K562 (cell line): ENCODE measurements at regions not wholly inside any gene's neighbourhood (a gene's known extent, or its start where the extent isn't known, plus 50 kb on each side); places are given as distances from the start of the nearest gene placed in this dataset.
A peak's percentile ranks its signal among the peaks of the same experiment; 100 is the strongest.

Experiments
- BRF2 ChIP-seq: IDR thresholded peaks from 3 replicates; pipeline ENCODE4 v1.6.1; 2011; ENCODE audit warnings: borderline replicate concordance, mild to moderate bottlenecking; ENCODE audit not compliant: insufficient read length, insufficient read depth
- CBX5 ChIP-seq: IDR thresholded peaks from 2 replicates; pipeline ENCODE4 v1.6.1; 2014; ENCODE audit warnings: low read depth, borderline replicate concordance
- CC2D1A ChIP-seq: fragments of 450-650 bp; IDR thresholded peaks from 2 replicates; pipeline ENCODE4 v1.6.1; 2017; ENCODE audit warnings: mild to moderate bottlenecking
- CEBPG ChIP-seq, 3 experiments: fragments of 200-800 bp in 1 of 3; sonication (Bioruptor generic) in 1 of 3; sonication (generic) in 1 of 3; formaldehyde crosslinking in 1 of 3; IDR thresholded peaks in 2 of 3; conservative IDR thresholded peaks in 1 of 3; 2 replicates each; pipeline versions ENCODE4 v1.6.1 to v1.8.0; 2016 to 2022; ENCODE audit warnings: missing compliant biosample characterization in 2 of 3, missing genetic modification characterization in 2 of 3, mild to moderate bottlenecking in 1 of 3, missing genetic modification reagents in 1 of 3
- CREB3 ChIP-seq: fragments of 450-650 bp; conservative IDR thresholded peaks from 2 replicates; pipeline ENCODE4 v1.6.1; 2016; ENCODE audit warnings: missing genetic modification characterization, low read depth, mild to moderate bottlenecking, missing compliant biosample characterization, moderate library complexity
- GABPB1 ChIP-seq: sonication (generic); formaldehyde crosslinking; IDR thresholded peaks from 2 replicates; pipeline ENCODE4 v1.8.0; 2022; ENCODE audit warnings: mild to moderate bottlenecking, missing genetic modification reagents
- ID3 ChIP-seq, 2 experiments: fragments of 250-450 bp in 1 of 2; fragments of 450-650 bp in 1 of 2; sonication (Bioruptor Pico) in 1 of 2; IDR thresholded peaks; 2 replicates each; pipeline versions ENCODE4 v1.6.1 to v1.8.0; 2016 to 2021; ENCODE audit warnings: mild to moderate bottlenecking in 2 of 2, moderate library complexity in 2 of 2, missing compliant biosample characterization in 1 of 2, missing genetic modification characterization in 1 of 2
- LCOR ChIP-seq: sonication (generic); formaldehyde crosslinking; IDR thresholded peaks from 2 replicates; pipeline ENCODE4 v1.8.0; 2022; ENCODE audit warnings: mild to moderate bottlenecking, missing genetic modification reagents
- MAFG ChIP-seq: fragments of 450-650 bp; conservative IDR thresholded peaks from 2 replicates; pipeline ENCODE4 v1.6.1; 2016; ENCODE audit warnings: missing genetic modification characterization, missing compliant biosample characterization
- MAZ ChIP-seq, 2 experiments: fragments of 450-650 bp in 1 of 2; sonication (generic) in 1 of 2; formaldehyde crosslinking; IDR thresholded peaks in 1 of 2; conservative IDR thresholded peaks in 1 of 2; 2 replicates each; pipeline versions ENCODE4 v1.4.0 to v1.5.0; 2020; ENCODE audit warnings: mild to moderate bottlenecking in 1 of 2, missing genetic modification reagents in 1 of 2
- NR2C2 ChIP-seq, 2 experiments: fragments of 200-800 bp in 1 of 2; sonication (Bioruptor generic) in 1 of 2; sonication (generic) in 1 of 2; formaldehyde crosslinking in 1 of 2; IDR thresholded peaks; 2 replicates each; pipeline versions ENCODE4 v1.6.1 to v1.8.0; 2016 to 2022; ENCODE audit warnings: mild to moderate bottlenecking in 1 of 2, missing compliant biosample characterization in 1 of 2, missing genetic modification characterization in 1 of 2, missing genetic modification reagents in 1 of 2
- NR3C1 ChIP-seq: sonication (generic); formaldehyde crosslinking; IDR thresholded peaks from 2 replicates; pipeline ENCODE4 v1.8.1; 2022; ENCODE audit warnings: missing genetic modification reagents
- PBX2 ChIP-seq, 2 experiments: IDR thresholded peaks in 1 of 2; conservative IDR thresholded peaks in 1 of 2; 2 replicates each; pipeline ENCODE4 v1.6.1; 2016; ENCODE audit warnings: low read depth in 2 of 2, mild to moderate bottlenecking in 1 of 2, missing compliant biosample characterization in 1 of 2, missing genetic modification characterization in 1 of 2, moderate library complexity in 1 of 2
- RBM22 ChIP-seq: fragments of 200-400 bp; formaldehyde crosslinking; IDR thresholded peaks from 2 replicates; pipeline ENCODE4 v1.6.1; 2018; ENCODE audit warnings: low read length, low read depth; ENCODE audit not compliant: poor library complexity, severe bottlenecking
- TAL1 ChIP-seq: fragments of 450-650 bp; IDR thresholded peaks from 2 replicates; pipeline ENCODE4 v1.6.1; 2016; ENCODE audit warnings: mild to moderate bottlenecking
- YBX1 ChIP-seq: fragments of 450-650 bp; IDR thresholded peaks from 2 replicates; pipeline ENCODE4 v1.7.1; 2016; ENCODE audit warnings: mild to moderate bottlenecking
- ZBTB26 ChIP-seq: fragments of 450-650 bp; formaldehyde crosslinking; IDR thresholded peaks from 2 replicates; pipeline ENCODE4 v1.4.0; 2022; ENCODE audit warnings: missing genetic modification characterization
- ZEB2 ChIP-seq: fragments of 450-650 bp; IDR thresholded peaks from 2 replicates; pipeline ENCODE4 v1.6.1; 2016
- ZNF146 ChIP-seq: IDR thresholded peaks from one replicate; pipeline ENCODE4 v1.6.1; 2018; ENCODE audit warnings: missing compliant biosample characterization; ENCODE audit not compliant: unreplicated experiment
- ZNF347 ChIP-seq: fragments of 450-650 bp; formaldehyde crosslinking; IDR thresholded peaks from 2 replicates; pipeline ENCODE4 v1.4.0; 2020; ENCODE audit warnings: low read depth, mild to moderate bottlenecking, moderate library complexity
- ZNF778 ChIP-seq: fragments of 450-650 bp; formaldehyde crosslinking; IDR thresholded peaks from 2 replicates; pipeline ENCODE4 v1.4.0; 2020; ENCODE audit warnings: mild to moderate bottlenecking, moderate library complexity

GRCh38 chr6:158905277-158905676 lies 86.1 kb upstream of the EZR start (continued):
- no peak for TF ChIP-seq NR2C2 (CRISPR knock-in tag; IDR thresholded peaks at IDR 0.05)
- TF ChIP-seq NR2C2 (tag; IDR thresholded peaks at IDR 0.05) = no peak
- TF ChIP-seq PBX2 (CRISPR knock-in tag; IDR thresholded peaks at IDR 0.05; ENCODE audit: low read depth) = no peak
- TF ChIP-seq PBX2 (tag; conservative IDR thresholded peaks at IDR 0.05; ENCODE audit: low read depth) = 0 out of 2 replicates have a peak, but pooled peaks have one; percentile 30
- peak; percentile 21; the same call in 1 of the 2 replicates for TF ChIP-seq MAFG (tag)
- TF ChIP-seq CBX5 = peak; percentile 99
- TF ChIP-seq LCOR (CRISPR knock-in tag) = no peak
- TF ChIP-seq CREB3 = no peak
- TF ChIP-seq ZBTB26 (CRISPR knock-in tag) = no peak
- no peak for TF ChIP-seq BRF2
- 0 out of 4 replicates have a peak, but pooled peaks of 1 of the 2 experiments have one; percentile 20 for TF ChIP-seq MAZ (CRISPR knock-in tag; conservative IDR thresholded peaks at IDR 0.05 in 1 of 2, IDR thresholded peaks at IDR 0.05 in 1 of 2)
- no peak for TF ChIP-seq ID3 (CRISPR knock-in tag; IDR thresholded peaks at IDR 0.05)
- no peak for TF ChIP-seq ID3 (tag; IDR thresholded peaks at IDR 0.05)
- no peak for TF ChIP-seq ZNF146 (CRISPR knock-in tag)
- TF ChIP-seq YBX1 = no peak
- TF ChIP-seq RBM22 = no peak
- TF ChIP-seq ZNF347 = no peak
- TF ChIP-seq ZNF778 (CRISPR knock-in tag) = no peak
- TF ChIP-seq CEBPG (CRISPR knock-in tag; IDR thresholded peaks at IDR 0.05) = no peak
- TF ChIP-seq CEBPG (tag; conservative IDR thresholded peaks at IDR 0.05 in 1 of 2, IDR thresholded peaks at IDR 0.05 in 1 of 2) = peak in 1 of 2 experiments; percentile 14; a peak in 1 of 4 replicates
- TF ChIP-seq NR3C1 (CRISPR knock-in tag) = no peak
- TF ChIP-seq GABPB1 (CRISPR knock-in tag) = no peak
- TF ChIP-seq CC2D1A = 0 out of 2 replicates have a peak, but pooled peaks have one; percentile 46
- peak; percentile 69; the same call in 1 of the 2 replicates for TF ChIP-seq ZEB2
- no peak for TF ChIP-seq TAL1
